ENCODE measurements at regions not wholly inside any gene's neighbourhood (a gene's known extent, or its start where the extent isn't known, plus 50 kb on each side); places are given as distances from the start of the nearest gene placed in this dataset.

- TF ChIP-seq CTCF (IDR thresholded peaks at IDR 0.05), result no peak
- H3K4me3 ChIP-seq, result no peak overlapping the region
- no peak for DNase-seq (ENCODE audit: low spot score)
Measured at GRCh38 chr11:81477277-81477676, 1256.4 kb downstream of the FAM181B start.

GRCh38 chr11:81476345-81476744 lies 1257.3 kb downstream of the FAM181B start:
- no peak for DNase-seq (ENCODE audit: low spot score)
- H3K4me3 ChIP-seq, result no peak overlapping the region
- no peak for TF ChIP-seq CTCF (IDR thresholded peaks at IDR 0.05)
- H3K27ac ChIP-seq, result no peak overlapping the region

More at GRCh38 chr11:81477277-81477676, 1256.4 kb downstream of the FAM181B start:
- H3K27ac ChIP-seq, result no peak overlapping the region

- no peak overlapping the region for H3K4me3 ChIP-seq
- no peak for DNase-seq (ENCODE audit: low spot score)
- no peak for TF ChIP-seq CTCF (IDR thresholded peaks at IDR 0.05)
- H3K27ac ChIP-seq, result no peak overlapping the region
Measured at GRCh38 chr11:81472646-81473045, 1261.0 kb downstream of the FAM181B start.

- H3K4me3 ChIP-seq, result no peak overlapping the region
- no peak for DNase-seq (ENCODE audit: low spot score)
- no peak for TF ChIP-seq CTCF (IDR thresholded peaks at IDR 0.05)
- H3K27ac ChIP-seq, result no peak overlapping the region
Measured at GRCh38 chr11:81470446-81470845, 1263.2 kb downstream of the FAM181B start.

GRCh38 chr11:81459766-81460306 lies 1273.8 kb downstream of the FAM181B start:
- DNase-seq (ENCODE audit: low spot score), result no peak
- no peak for TF ChIP-seq CTCF (IDR thresholded peaks at IDR 0.05)

GRCh38 chr11:81449588-81450156 lies 1284.0 kb downstream of the FAM181B start:
- Histone ChIP-seq H3K27ac (no peak overlapping the region), H3K4me3 (no peak overlapping the region)
- no peak for TF ChIP-seq CTCF (IDR thresholded peaks at IDR 0.05)
- DNase-seq (ENCODE audit: low spot score), result no peak

More at GRCh38 chr11:81459766-81460306, 1273.8 kb downstream of the FAM181B start:
- Histone ChIP-seq H3K27ac (no peak overlapping the region), H3K4me3 (no peak overlapping the region)

GRCh38 chr11:81444297-81444696 lies 1289.4 kb downstream of the FAM181B start:
- no peak for DNase-seq (ENCODE audit: low spot score)
- Histone ChIP-seq H3K4me3 (no peak overlapping the region), H3K27ac (no peak overlapping the region)
- no peak for TF ChIP-seq CTCF (IDR thresholded peaks at IDR 0.05)

Measured in coronary artery (tissue), 2 donors.